ENCODE measurements at regions not wholly inside any gene's neighbourhood (a gene's known extent, or its start where the extent isn't known, plus 50 kb on each side); places are given as distances from the start of the nearest gene placed in this dataset.
"Not testable (repeated sequence)": the region's sequence is repeated elsewhere in the genome, so short reads cannot be mapped to it uniquely, and the experiment has no call there.

GRCh38 chr12:43237238-43237879 lies 314.6 kb downstream of the ADAMTS20 start:
- Mint-ChIP-seq H3K36me3 (no peaks in the 10 kb centered on the region), H3K4me3 (no peak overlapping the region), H3K27me3 (no peaks in the 10 kb centered on the region), H3K9me3 (peaks cover 0 to 12% (median 1%) of the 10 kb centered on the region in 9 donors), H3K27ac (no peak overlapping the region), H3K4me1 (no peaks in the 10 kb centered on the region)
- POLR2A ChIA-PET: no interaction called here
- ATAC-seq (no peak), DNase-seq (no peak)

GRCh38 chr12:43235721-43236120 lies 316.3 kb downstream of the ADAMTS20 start:
- Mint-ChIP-seq H3K9me3 (peaks cover 0 to 12% (median 1%) of the 10 kb centered on the region in 9 donors), H3K4me3 (no peak overlapping the region)

GRCh38 chr12:43233861-43234260 lies 318.1 kb downstream of the ADAMTS20 start:
- no peak for DNase-seq
- Mint-ChIP-seq H3K4me1 (no peaks in the 10 kb centered on the region), H3K4me3 (no peak overlapping the region), H3K27me3 (no peaks in the 10 kb centered on the region), H3K27ac (no peak overlapping the region), H3K9me3 (peaks cover 0 to 8% (median 1%) of the 10 kb centered on the region in 9 donors), H3K36me3 (no peaks in the 10 kb centered on the region)
- ATAC-seq: no peak
- POLR2A ChIA-PET: no interaction called here

More at GRCh38 chr12:43235721-43236120, 316.3 kb downstream of the ADAMTS20 start:
- no peaks in the 10 kb centered on the region for H3K4me1 Mint-ChIP-seq
- no peaks in the 10 kb centered on the region for H3K36me3 Mint-ChIP-seq
- H3K27ac Mint-ChIP-seq: no peak overlapping the region
- POLR2A ChIA-PET: no interaction called here
- no peaks in the 10 kb centered on the region for H3K27me3 Mint-ChIP-seq
- DNase-seq (no peak), ATAC-seq (no peak)

- H3K4me1 Mint-ChIP-seq: no peaks in the 10 kb centered on the region
- no peak for DNase-seq
- POLR2A ChIA-PET: no interaction called here
- no peak overlapping the region for H3K27ac Mint-ChIP-seq
- peaks cover 0 to 8% (median 0%) of the 10 kb centered on the region in 3 donors for H3K36me3 Mint-ChIP-seq
- ATAC-seq: no peak
- peaks cover 0 to 11% (median 3%) of the 10 kb centered on the region in 9 donors for H3K9me3 Mint-ChIP-seq
- H3K4me3 Mint-ChIP-seq: no peak overlapping the region
- H3K27me3 Mint-ChIP-seq: peaks cover 0 to 5% (median 2%) of the 10 kb centered on the region in 5 donors
Observed at GRCh38 chr12:43226151-43226550, 325.9 kb downstream of the ADAMTS20 start.

DNA sequence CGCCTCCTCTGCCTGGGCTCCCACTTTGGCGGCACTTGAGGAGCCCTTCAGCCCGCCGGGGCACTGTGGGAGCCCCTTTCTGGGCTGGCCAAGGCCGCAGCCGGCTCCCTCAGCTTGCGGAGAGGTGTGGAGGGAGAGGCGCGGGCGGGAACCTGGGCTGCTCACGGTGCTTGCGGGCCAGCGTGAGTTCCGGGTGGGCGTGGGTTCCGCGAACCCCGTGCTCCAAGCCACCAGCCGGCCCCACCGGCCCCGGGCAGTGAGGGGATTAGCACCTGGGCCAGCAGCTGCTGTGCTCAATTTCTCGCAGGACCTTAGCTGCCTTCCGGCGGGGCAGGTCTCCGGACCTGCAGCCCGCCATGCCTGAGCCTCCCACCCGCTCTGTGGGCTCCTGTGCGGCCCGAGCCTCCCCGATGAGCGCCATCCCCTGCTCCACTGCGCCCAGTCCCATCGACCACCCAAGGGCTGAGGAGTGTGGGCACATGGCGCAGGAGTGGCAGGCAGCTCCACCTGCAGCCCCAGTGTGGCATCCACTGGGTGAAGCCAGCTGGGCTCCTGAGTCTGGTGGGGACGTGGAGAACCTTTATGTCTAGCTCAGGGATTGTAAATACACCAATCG lies 327.7 kb downstream of the ADAMTS20 start:
- DNase-seq: peak in 1 of 10 donors; percentile 60
- H3K4me1 Mint-ChIP-seq, H3K27ac Mint-ChIP-seq, ATAC-seq, H3K4me3 Mint-ChIP-seq, POLR2A ChIA-PET, H3K27me3 Mint-ChIP-seq, H3K36me3 Mint-ChIP-seq: not testable (repeated sequence)
- H3K9me3 Mint-ChIP-seq: peaks cover 0 to 11% (median 3%) of the 10 kb centered on the region in 9 donors

- no peak overlapping the region for H3K27ac Mint-ChIP-seq
- H3K4me1 Mint-ChIP-seq: no peaks in the 10 kb centered on the region
- ATAC-seq: no peak
- no peak for DNase-seq
- POLR2A ChIA-PET: no interaction called here
- H3K36me3 Mint-ChIP-seq: peaks cover 0 to 8% (median 0%) of the 10 kb centered on the region in 3 donors
- no peak overlapping the region for H3K4me3 Mint-ChIP-seq
- H3K9me3 Mint-ChIP-seq: peaks cover 0 to 11% (median 2%) of the 10 kb centered on the region in 9 donors
- H3K27me3 Mint-ChIP-seq: peaks cover 0 to 5% (median 2%) of the 10 kb centered on the region in 5 donors
Observed at GRCh38 chr12:43222796-43223195, 329.2 kb downstream of the ADAMTS20 start.

- POLR2A ChIA-PET: no interaction called here
- no peak overlapping the region for H3K27ac Mint-ChIP-seq
- ATAC-seq (no peak), DNase-seq (no peak)
- H3K9me3 Mint-ChIP-seq: peaks cover 0 to 2% (median 0%) of the 10 kb centered on the region in 9 donors
- H3K36me3 Mint-ChIP-seq: no peaks in the 10 kb centered on the region
- no peaks in the 10 kb centered on the region for H3K4me1 Mint-ChIP-seq
- H3K4me3 Mint-ChIP-seq: no peak overlapping the region
- H3K27me3 Mint-ChIP-seq: peaks cover 0 to 2% (median 0%) of the 10 kb centered on the region in 5 donors
Observed at GRCh38 chr12:43221216-43221615, 330.8 kb downstream of the ADAMTS20 start.

DNA sequence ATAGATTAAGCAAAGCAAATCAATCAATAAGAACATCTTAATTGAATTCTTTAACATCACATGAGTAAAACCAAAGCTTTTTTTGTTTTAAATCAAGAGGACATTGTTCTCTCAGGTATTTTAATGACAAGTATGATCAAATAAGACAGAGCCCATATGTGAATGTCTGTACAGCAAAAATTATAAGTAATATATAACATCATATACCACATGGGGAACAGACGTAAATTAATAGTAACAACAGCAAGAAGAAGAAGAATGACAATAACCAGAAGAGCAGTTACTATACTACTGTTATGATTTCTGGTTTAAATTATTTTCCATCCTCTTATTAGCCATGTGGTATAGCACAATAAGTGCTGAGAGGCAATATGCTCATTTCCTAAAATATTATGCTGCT lies 335.5 kb downstream of the ADAMTS20 start:
- ATAC-seq (no peak), DNase-seq (no peak)
- peaks cover 0 to 1% (median 0%) of the 10 kb centered on the region in 9 donors for H3K9me3 Mint-ChIP-seq
- no peak overlapping the region for H3K27ac Mint-ChIP-seq
- H3K27me3 Mint-ChIP-seq: no peaks in the 10 kb centered on the region
- POLR2A ChIA-PET: no interaction called here
- H3K4me3 Mint-ChIP-seq: no peak overlapping the region
- no peaks in the 10 kb centered on the region for H3K4me1 Mint-ChIP-seq
- H3K36me3 Mint-ChIP-seq: no peaks in the 10 kb centered on the region

DNA sequence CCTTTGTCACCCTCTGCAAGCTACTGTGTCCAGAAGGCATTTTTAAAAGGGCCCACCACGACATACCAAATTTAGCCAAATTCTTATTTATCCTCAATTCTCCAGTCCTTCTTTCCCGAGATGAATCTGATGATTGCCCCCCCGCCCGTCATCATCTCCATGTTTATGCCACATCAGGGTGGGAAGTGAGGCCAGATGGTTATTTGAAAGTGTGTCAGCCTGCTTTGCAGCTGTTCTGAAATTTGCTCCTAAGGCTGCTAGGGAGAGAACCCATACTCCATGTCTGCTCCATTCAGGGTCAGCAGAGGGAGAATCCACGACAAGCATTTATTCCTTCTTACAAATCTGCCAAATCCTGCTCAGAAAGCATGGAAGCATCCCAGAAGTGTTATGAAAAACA lies 337.8 kb downstream of the ADAMTS20 start:
- POLR2A ChIA-PET: no interaction called here
- H3K9me3 Mint-ChIP-seq: peaks cover 0 to 1% (median 0%) of the 10 kb centered on the region in 9 donors
- no peak for DNase-seq
- no peak for ATAC-seq
- no peak overlapping the region for H3K27ac Mint-ChIP-seq
- H3K27me3 Mint-ChIP-seq: no peaks in the 10 kb centered on the region
- H3K4me3 Mint-ChIP-seq: no peak overlapping the region
- no peaks in the 10 kb centered on the region for H3K36me3 Mint-ChIP-seq
- peaks cover 0 to 7% (median 0%) of the 10 kb centered on the region in 4 donors for H3K4me1 Mint-ChIP-seq

DNA sequence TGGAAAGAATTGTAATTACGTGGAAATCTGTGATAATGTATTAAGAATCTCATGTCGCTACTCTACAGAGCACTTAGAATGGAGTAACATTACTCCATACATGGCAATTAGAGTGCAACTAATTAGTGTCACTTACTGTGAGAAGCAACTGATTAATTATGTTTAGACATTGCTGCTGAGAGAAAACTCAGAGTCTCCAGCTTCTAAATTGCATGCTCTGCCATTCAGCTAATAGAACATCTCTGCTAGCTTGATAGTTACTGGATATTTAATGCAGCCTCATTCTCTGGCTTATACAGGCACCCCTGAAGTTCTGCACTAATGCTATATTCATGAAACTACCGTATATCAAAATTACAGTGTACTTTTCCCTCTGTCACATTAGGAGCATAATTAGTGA lies 338.4 kb downstream of the ADAMTS20 start:
- no peak overlapping the region for H3K4me3 Mint-ChIP-seq

GRCh38 chr12:43210485-43211192 lies 341.4 kb downstream of the ADAMTS20 start:
- H3K4me1 Mint-ChIP-seq: peaks cover 0 to 7% (median 0%) of the 10 kb centered on the region in 4 donors
- H3K9me3 Mint-ChIP-seq: no peaks in the 10 kb centered on the region
- no peak overlapping the region for H3K4me3 Mint-ChIP-seq
- DNase-seq (no peak), ATAC-seq (no peak)
- H3K27ac Mint-ChIP-seq: no peak overlapping the region
- POLR2A ChIA-PET: no interaction called here
- no peaks in the 10 kb centered on the region for H3K36me3 Mint-ChIP-seq
- no peaks in the 10 kb centered on the region for H3K27me3 Mint-ChIP-seq

More for the DNA sequence above, 338.4 kb downstream of the ADAMTS20 start:
- ATAC-seq: no peak
- Mint-ChIP-seq H3K27ac (no peak overlapping the region), H3K9me3 (peaks cover 0 to 1% (median 0%) of the 10 kb centered on the region in 9 donors), H3K27me3 (no peaks in the 10 kb centered on the region), H3K36me3 (no peaks in the 10 kb centered on the region), H3K4me1 (peaks cover 0 to 7% (median 0%) of the 10 kb centered on the region in 4 donors)
- POLR2A ChIA-PET: no interaction called here
- no peak for DNase-seq

DNA sequence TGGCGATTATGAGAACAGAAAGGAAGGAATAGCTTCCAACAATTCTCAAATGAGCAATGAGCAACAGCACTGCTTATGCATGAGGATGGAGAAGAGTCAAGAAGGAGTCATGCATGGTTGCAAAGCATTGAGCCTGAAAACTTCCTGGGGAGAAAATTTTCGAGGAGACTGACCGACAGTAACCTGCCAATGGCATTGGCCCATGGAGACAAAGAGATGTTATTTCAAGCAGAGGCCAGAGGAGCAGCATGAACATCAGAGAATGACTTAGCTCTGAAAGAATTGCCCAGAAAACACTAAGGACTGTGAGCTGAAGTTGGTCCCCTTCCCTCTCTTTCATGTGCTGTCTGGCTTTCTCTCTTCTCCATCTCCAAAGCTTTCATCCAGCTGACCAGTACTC lies 343.4 kb downstream of the ADAMTS20 start:
- no peak for ATAC-seq
- no peak overlapping the region for H3K27ac Mint-ChIP-seq
- H3K4me3 Mint-ChIP-seq: no peak overlapping the region
- H3K4me1 Mint-ChIP-seq: peaks cover 0 to 7% (median 0%) of the 10 kb centered on the region in 4 donors
- POLR2A ChIA-PET: no interaction called here
- no peak for DNase-seq
- H3K9me3 Mint-ChIP-seq: peaks cover 0 to 4% (median 0%) of the 10 kb centered on the region in 9 donors
- H3K36me3 Mint-ChIP-seq: no peaks in the 10 kb centered on the region
- no peaks in the 10 kb centered on the region for H3K27me3 Mint-ChIP-seq

- no peaks in the 10 kb centered on the region for H3K36me3 Mint-ChIP-seq
- peaks cover 0 to 7% (median 0%) of the 10 kb centered on the region in 4 donors for H3K4me1 Mint-ChIP-seq
- H3K27me3 Mint-ChIP-seq: no peaks in the 10 kb centered on the region
- DNase-seq: no peak
- H3K4me3 Mint-ChIP-seq: no peak overlapping the region
- no peak for ATAC-seq
- POLR2A ChIA-PET: no interaction called here
- H3K9me3 Mint-ChIP-seq: peaks cover 0 to 4% (median 0%) of the 10 kb centered on the region in 9 donors
- no peak overlapping the region for H3K27ac Mint-ChIP-seq
Observed at GRCh38 chr12:43208221-43208620, 343.8 kb downstream of the ADAMTS20 start.

Measured in naive thymus-derived CD8-positive, alpha-beta T cell (primary cell).